SK-N-SH (cell line): ENCODE measurements at regions not wholly inside any gene's neighbourhood (a gene's known extent, or its start where the extent isn't known, plus 50 kb on each side); places are given as distances from the start of the nearest gene placed in this dataset.

Experiments used
- CTCF ChIP-seq: fragments of 200-600 bp; sonication (generic); IDR thresholded peaks from 2 replicates; pipeline ENCODE4 v1.6.1; 2017; ENCODE audit warnings: antibody characterized with exemption, mild to moderate bottlenecking, moderate library complexity
- EP300 ChIP-seq, 2 experiments: IDR thresholded peaks; 2 replicates each; pipeline versions ENCODE4 v1.4.0 to v1.6.1; 2012; ENCODE audit warnings: borderline replicate concordance in 1 of 2, low read depth in 1 of 2, low read length in 1 of 2
- PBX3 ChIP-seq: IDR thresholded peaks from 2 replicates; pipeline ENCODE4; 2012
- POLR2AphosphoS5 ChIP-seq: IDR thresholded peaks from 2 replicates; pipeline ENCODE4 v1.6.1; 2012; ENCODE audit warnings: low read depth, low read length
- RAD21 ChIP-seq: IDR thresholded peaks from 2 replicates; pipeline ENCODE4 v1.6.1; 2012; ENCODE audit warnings: mild to moderate bottlenecking, low read length
- RCOR1 ChIP-seq: fragments of 150-350 bp; IDR thresholded peaks from 2 replicates; pipeline ENCODE4 v1.6.1; 2017; ENCODE audit warnings: antibody characterized with exemption, low read length
- REST ChIP-seq: IDR thresholded peaks from 2 replicates; pipeline ENCODE4 v1.6.1; 2012; ENCODE audit warnings: mild to moderate bottlenecking, low read depth, low read length, moderate library complexity
- SMC3 ChIP-seq: IDR thresholded peaks from 2 replicates; pipeline ENCODE4 v1.6.1; 2012; ENCODE audit warnings: low read depth, low read length, improper control_type of control experiment
- TAF1 ChIP-seq: IDR thresholded peaks from 2 replicates; pipeline ENCODE4 v1.6.1; 2012; ENCODE audit warnings: low read depth, mild to moderate bottlenecking, low read length, moderate library complexity, borderline replicate concordance
- TCF12 ChIP-seq: IDR thresholded peaks from 2 replicates; pipeline ENCODE4 v1.4.0; 2012
- ZBTB33 ChIP-seq: IDR thresholded peaks from 2 replicates; pipeline ENCODE4 v1.4.0; 2012; ENCODE audit warnings: low read depth, borderline replicate concordance
- TF ChIP-seq, protein P1 (sequence below): fragments of 150-350 bp; IDR thresholded peaks from 2 replicates; pipeline ENCODE4 v1.6.1; 2017; ENCODE audit warnings: antibody characterized with exemption, low read length, low read depth, borderline replicate concordance
- TF ChIP-seq, protein P2 (sequence below): IDR thresholded peaks from 2 replicates; pipeline ENCODE4 v1.4.0; 2012; ENCODE audit warnings: low read depth

- TF ChIP-seq, protein P1, sequence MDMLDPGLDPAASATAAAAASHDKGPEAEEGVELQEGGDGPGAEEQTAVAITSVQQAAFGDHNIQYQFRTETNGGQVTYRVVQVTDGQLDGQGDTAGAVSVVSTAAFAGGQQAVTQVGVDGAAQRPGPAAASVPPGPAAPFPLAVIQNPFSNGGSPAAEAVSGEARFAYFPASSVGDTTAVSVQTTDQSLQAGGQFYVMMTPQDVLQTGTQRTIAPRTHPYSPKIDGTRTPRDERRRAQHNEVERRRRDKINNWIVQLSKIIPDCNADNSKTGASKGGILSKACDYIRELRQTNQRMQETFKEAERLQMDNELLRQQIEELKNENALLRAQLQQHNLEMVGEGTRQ, result no peak
- no peak for TF ChIP-seq SMC3
- TF ChIP-seq RAD21, result no peak
- TF ChIP-seq ZBTB33, result no peak
- TF ChIP-seq CTCF, result no peak
- no peak for TF ChIP-seq POLR2AphosphoS5
- no peak for TF ChIP-seq PBX3
- TF ChIP-seq TAF1, result no peak
- TF ChIP-seq, protein P2, sequence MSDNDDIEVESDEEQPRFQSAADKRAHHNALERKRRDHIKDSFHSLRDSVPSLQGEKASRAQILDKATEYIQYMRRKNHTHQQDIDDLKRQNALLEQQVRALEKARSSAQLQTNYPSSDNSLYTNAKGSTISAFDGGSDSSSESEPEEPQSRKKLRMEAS, result no peak
- TF ChIP-seq TCF12, result no peak
- TF ChIP-seq EP300 (IDR thresholded peaks at IDR 0.05; ENCODE audit: borderline replicate concordance in 1 of 2, low read depth in 1 of 2, low read length in 1 of 2), result no peak
- TF ChIP-seq RCOR1, result no peak
- no peak for TF ChIP-seq REST
These were observed 1475.5 kb downstream of the PCDH18 start for GRCh38 chr4:136056748-136057147.
